ENCODE measurements at regions not wholly inside any gene's neighbourhood (a gene's known extent, or its start where the extent isn't known, plus 50 kb on each side); places are given as distances from the start of the nearest gene placed in this dataset.

DNA sequence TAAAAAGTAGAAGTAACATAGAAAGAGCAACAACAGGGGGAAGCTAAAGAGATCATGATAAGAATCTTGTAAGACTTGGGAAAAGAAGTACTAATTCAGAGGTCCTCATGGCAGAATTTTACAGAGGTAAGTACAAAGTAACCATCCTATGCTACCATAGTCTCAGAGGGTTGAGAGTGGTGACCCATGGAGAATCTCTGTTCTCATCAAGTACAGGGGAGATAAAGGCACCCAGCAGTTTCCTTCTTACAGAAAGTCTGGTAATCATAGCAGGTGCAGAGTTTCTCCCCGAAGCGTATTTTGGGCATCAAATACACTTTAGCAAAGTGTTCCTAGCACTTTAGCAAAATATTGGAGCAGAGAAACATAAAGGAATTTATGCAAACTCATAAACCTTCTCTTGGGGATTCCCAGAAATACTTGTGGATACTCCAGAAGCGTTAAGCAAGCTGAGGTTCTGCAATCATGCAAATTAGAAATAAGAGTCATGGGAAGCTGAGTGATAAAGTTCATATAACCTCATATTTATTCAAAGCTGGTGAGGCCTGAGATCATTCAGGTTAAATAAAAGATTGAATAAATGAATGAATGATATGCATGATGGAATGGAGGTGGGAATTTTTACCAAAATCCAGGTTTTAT, 101.0 kb upstream of the SMC2 start:
- Histone ChIP-seq H3K4me2 (no peak overlapping the region), H3K9me2 (ENCODE audit: insufficient read depth) (no peaks in the 10 kb centered on the region), H3K36me3 (ENCODE audit: low read depth) (no peaks in the 10 kb centered on the region), H3K4me1 (replicated peaks; ENCODE audit: insufficient read depth) (no peaks in the 10 kb centered on the region), H3K27me3 (ENCODE audit: insufficient read depth, low read depth) (no peaks in the 10 kb centered on the region), H4K20me1 (ENCODE audit: insufficient read depth) (no peaks in the 10 kb centered on the region), H3K4me3 (no peak overlapping the region), H3K9me3 (ENCODE audit: insufficient read depth, low read depth) (no peaks in the 10 kb centered on the region), H3K79me2 (ENCODE audit: low read depth) (no peaks in the 10 kb centered on the region), H3K27ac (no peak overlapping the region), H2AFZ (no peak overlapping the region), H3F3A (ENCODE audit: insufficient read depth, low read depth) (no peaks in the 10 kb centered on the region)
- CTCF ChIA-PET, result no interaction called here
- DNase-seq, result no peak
- no TSS peak for BruUV-seq (replicated peaks)
- TF ChIP-seq, protein P1, sequence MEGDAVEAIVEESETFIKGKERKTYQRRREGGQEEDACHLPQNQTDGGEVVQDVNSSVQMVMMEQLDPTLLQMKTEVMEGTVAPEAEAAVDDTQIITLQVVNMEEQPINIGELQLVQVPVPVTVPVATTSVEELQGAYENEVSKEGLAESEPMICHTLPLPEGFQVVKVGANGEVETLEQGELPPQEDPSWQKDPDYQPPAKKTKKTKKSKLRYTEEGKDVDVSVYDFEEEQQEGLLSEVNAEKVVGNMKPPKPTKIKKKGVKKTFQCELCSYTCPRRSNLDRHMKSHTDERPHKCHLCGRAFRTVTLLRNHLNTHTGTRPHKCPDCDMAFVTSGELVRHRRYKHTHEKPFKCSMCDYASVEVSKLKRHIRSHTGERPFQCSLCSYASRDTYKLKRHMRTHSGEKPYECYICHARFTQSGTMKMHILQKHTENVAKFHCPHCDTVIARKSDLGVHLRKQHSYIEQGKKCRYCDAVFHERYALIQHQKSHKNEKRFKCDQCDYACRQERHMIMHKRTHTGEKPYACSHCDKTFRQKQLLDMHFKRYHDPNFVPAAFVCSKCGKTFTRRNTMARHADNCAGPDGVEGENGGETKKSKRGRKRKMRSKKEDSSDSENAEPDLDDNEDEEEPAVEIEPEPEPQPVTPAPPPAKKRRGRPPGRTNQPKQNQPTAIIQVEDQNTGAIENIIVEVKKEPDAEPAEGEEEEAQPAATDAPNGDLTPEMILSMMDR (conservative IDR thresholded peaks at IDR 0.05), result no peak
- no peak for TF ChIP-seq EZH2 (IDR thresholded peaks at IDR 0.05; ENCODE audit: low read depth)
- intact Hi-C loops (cut with micrococcal nuclease; ENCODE audit: unreplicated experiment), result no loop called here
- POLR2A ChIA-PET (ENCODE audit: unreplicated experiment), result no interaction called here

DNA sequence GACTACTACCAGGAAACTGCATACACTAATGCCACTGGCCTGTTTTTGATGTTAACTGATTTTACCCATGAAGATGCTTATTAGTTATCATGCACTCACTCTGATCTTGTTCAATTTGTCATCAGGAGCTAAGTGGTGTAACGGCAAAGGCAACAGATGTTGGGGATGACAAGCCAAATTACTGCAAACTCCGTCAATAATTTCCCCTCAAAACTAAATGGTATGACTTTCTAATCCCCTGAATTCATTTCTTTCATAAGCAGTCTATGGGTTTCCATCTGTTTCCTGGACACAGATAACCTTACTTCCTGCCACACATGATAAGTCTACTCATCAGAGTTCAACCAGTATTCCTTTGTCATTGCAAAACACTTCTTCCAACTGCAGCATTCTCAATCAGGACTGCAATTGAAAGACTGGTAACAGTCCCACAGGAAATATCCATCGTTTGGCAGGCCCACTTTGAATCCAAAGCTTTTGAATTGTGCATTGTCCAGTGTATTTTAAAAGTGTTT, 96.2 kb upstream of the SMC2 start:
- H3K4me2 ChIP-seq, result no peak overlapping the region
- H4K20me1 ChIP-seq (ENCODE audit: insufficient read depth), result no peaks in the 10 kb centered on the region
- BruUV-seq (replicated peaks), result no TSS peak
- TF ChIP-seq, protein P1 (conservative IDR thresholded peaks at IDR 0.05), result no peak
- TF ChIP-seq EZH2 (IDR thresholded peaks at IDR 0.05; ENCODE audit: low read depth), result no peak
- H3K27ac ChIP-seq, result no peak overlapping the region
- DNase-seq, result no peak
- H3K36me3 ChIP-seq (ENCODE audit: low read depth), result no peaks in the 10 kb centered on the region
- no peaks in the 10 kb centered on the region for H3F3A ChIP-seq (ENCODE audit: insufficient read depth, low read depth)
- no peak overlapping the region for H3K4me3 ChIP-seq
- no peaks in the 10 kb centered on the region for H3K27me3 ChIP-seq (ENCODE audit: insufficient read depth, low read depth)
- H2AFZ ChIP-seq, result no peak overlapping the region
- ChIA-PET CTCF (no interaction called here), POLR2A (ENCODE audit: unreplicated experiment) (no interaction called here)
- intact Hi-C loops (cut with micrococcal nuclease; ENCODE audit: unreplicated experiment), result no loop called here
- no peaks in the 10 kb centered on the region for H3K9me3 ChIP-seq (ENCODE audit: insufficient read depth, low read depth)
- no peaks in the 10 kb centered on the region for H3K4me1 ChIP-seq (replicated peaks; ENCODE audit: insufficient read depth)
- no peaks in the 10 kb centered on the region for H3K79me2 ChIP-seq (ENCODE audit: low read depth)
- no peaks in the 10 kb centered on the region for H3K9me2 ChIP-seq (ENCODE audit: insufficient read depth)

DNA sequence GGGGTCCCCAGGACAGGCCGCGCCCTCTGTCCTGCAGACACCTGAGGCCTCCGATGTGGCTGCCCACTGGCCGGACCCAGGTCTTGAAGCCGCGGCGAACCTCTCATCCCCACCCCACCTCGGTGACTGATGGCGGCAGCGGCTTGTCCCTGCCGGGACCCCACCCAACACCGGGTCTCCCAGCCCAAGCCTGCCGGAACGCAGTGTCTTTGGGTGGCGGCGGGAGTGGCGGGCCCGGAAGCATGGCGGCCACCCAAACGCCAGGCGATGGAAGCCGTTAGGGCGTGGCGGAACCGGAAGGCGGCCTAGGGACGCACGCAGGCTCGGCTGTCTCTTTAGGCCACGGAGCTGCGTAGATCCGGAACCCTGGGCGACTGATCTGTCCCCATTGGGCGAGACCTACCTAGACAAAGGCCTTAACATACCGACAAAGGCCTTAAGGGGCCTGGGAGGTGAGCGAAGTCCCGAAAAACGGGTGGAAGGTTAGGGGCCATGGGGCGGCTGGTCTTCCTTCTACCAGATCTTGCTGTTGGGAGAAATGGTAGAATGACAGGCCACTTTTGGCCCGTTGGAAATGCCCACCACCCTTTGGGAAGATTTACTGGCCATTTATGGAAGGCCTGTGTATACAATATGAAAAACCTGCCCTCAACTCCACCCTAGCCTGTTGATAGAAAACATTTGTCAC, 94.6 kb upstream of the SMC2 start:
- Histone ChIP-seq H2AFZ (no peak overlapping the region), H3K4me3 (no peak overlapping the region), H3K27ac (no peak overlapping the region), H3K36me3 (ENCODE audit: low read depth) (no peaks in the 10 kb centered on the region), H3K9me3 (ENCODE audit: insufficient read depth, low read depth) (no peaks in the 10 kb centered on the region), H4K20me1 (ENCODE audit: insufficient read depth) (no peaks in the 10 kb centered on the region), H3K79me2 (ENCODE audit: low read depth) (no peaks in the 10 kb centered on the region), H3K9me2 (ENCODE audit: insufficient read depth) (no peaks in the 10 kb centered on the region), H3F3A (ENCODE audit: insufficient read depth, low read depth) (no peaks in the 10 kb centered on the region), H3K4me1 (replicated peaks; ENCODE audit: insufficient read depth) (no peaks in the 10 kb centered on the region), H3K27me3 (ENCODE audit: insufficient read depth, low read depth) (no peaks in the 10 kb centered on the region), H3K4me2 (no peak overlapping the region)
- DNase-seq, result no peak
- TF ChIP-seq, protein P1 (conservative IDR thresholded peaks at IDR 0.05), result no peak
- TF ChIP-seq EZH2 (IDR thresholded peaks at IDR 0.05; ENCODE audit: low read depth), result no peak
- POLR2A ChIA-PET (ENCODE audit: unreplicated experiment), result no interaction called here
- intact Hi-C loops (cut with micrococcal nuclease; ENCODE audit: unreplicated experiment), result no loop called here
- no TSS peak for BruUV-seq (replicated peaks)
- CTCF ChIA-PET, result no interaction called here

All from PC-9 (cell line).